HEK293 (cell line): ENCODE measurements at regions not wholly inside any gene's neighbourhood (a gene's known extent, or its start where the extent isn't known, plus 50 kb on each side); places are given as distances from the start of the nearest gene placed in this dataset.

Experiments
- CTCF ChIP-seq: fragments of 450-650 bp; formaldehyde crosslinking; IDR thresholded peaks from 2 replicates; pipeline ENCODE4 v1.5.1; 2016; ENCODE audit warnings: missing biosample characterization, missing genetic modification characterization
- REST ChIP-seq: fragments of 450-650 bp; formaldehyde crosslinking; IDR thresholded peaks from 2 replicates; pipeline ENCODE4 v1.5.1; 2016; ENCODE audit warnings: missing biosample characterization, missing genetic modification characterization
- ZNF174 ChIP-seq: fragments of 450-650 bp; formaldehyde crosslinking; IDR thresholded peaks from 2 replicates; pipeline ENCODE4 v1.5.0; 2017; ENCODE audit warnings: missing biosample characterization, mild to moderate bottlenecking, missing genetic modification characterization
- ZNF184 ChIP-seq: fragments of 450-650 bp; IDR thresholded peaks from 2 replicates; pipeline ENCODE4 v1.5.1; 2018; ENCODE audit warnings: missing biosample characterization, mild to moderate bottlenecking, missing genetic modification characterization
- ZNF280D ChIP-seq: fragments of 450-650 bp; formaldehyde crosslinking; IDR thresholded peaks from 2 replicates; pipeline ENCODE4 v1.5.1; 2016; ENCODE audit warnings: missing biosample characterization, missing genetic modification characterization
- ZNF426 ChIP-seq: fragments of 450-650 bp; formaldehyde crosslinking; IDR thresholded peaks from 2 replicates; pipeline ENCODE4 v1.5.1; 2017; ENCODE audit warnings: missing biosample characterization, missing genetic modification characterization, mild to moderate bottlenecking, inconsistent platforms, moderate library complexity
- ZNF629 ChIP-seq: fragments of 450-650 bp; formaldehyde crosslinking; IDR thresholded peaks from 2 replicates; pipeline ENCODE4 v1.5.1; 2017; ENCODE audit warnings: missing biosample characterization, missing genetic modification characterization
- ZSCAN18 ChIP-seq: fragments of 450-650 bp; formaldehyde crosslinking; IDR thresholded peaks from 2 replicates; pipeline ENCODE4 v1.5.1; 2016; ENCODE audit warnings: missing biosample characterization, missing genetic modification characterization
- TF ChIP-seq, protein P1 (sequence below): fragments of 450-650 bp; formaldehyde crosslinking; IDR thresholded peaks from 2 replicates; pipeline ENCODE4 v1.5.1; 2017; ENCODE audit warnings: missing biosample characterization, missing genetic modification characterization

GRCh38 chr18:68542846-68543245 lies 172.1 kb downstream of the TMX3 start:
- TF ChIP-seq ZNF280D (tag by site-specific recombination) (no peak), REST (tag by site-specific recombination) (no peak), ZNF629 (tag by site-specific recombination) (no peak), CTCF (tag by site-specific recombination) (no peak), ZNF184 (tag by site-specific recombination) (no peak), ZNF426 (tag by site-specific recombination) (no peak), ZNF174 (tag by site-specific recombination) (no peak), ZSCAN18 (tag by site-specific recombination) (no peak)
- TF ChIP-seq, protein P1, sequence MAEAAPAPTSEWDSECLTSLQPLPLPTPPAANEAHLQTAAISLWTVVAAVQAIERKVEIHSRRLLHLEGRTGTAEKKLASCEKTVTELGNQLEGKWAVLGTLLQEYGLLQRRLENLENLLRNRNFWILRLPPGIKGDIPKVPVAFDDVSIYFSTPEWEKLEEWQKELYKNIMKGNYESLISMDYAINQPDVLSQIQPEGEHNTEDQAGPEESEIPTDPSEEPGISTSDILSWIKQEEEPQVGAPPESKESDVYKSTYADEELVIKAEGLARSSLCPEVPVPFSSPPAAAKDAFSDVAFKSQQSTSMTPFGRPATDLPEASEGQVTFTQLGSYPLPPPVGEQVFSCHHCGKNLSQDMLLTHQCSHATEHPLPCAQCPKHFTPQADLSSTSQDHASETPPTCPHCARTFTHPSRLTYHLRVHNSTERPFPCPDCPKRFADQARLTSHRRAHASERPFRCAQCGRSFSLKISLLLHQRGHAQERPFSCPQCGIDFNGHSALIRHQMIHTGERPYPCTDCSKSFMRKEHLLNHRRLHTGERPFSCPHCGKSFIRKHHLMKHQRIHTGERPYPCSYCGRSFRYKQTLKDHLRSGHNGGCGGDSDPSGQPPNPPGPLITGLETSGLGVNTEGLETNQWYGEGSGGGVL (tag by site-specific recombination): no peak
